Bronchial epithelial cell (primary cell): ENCODE measurements at regions not wholly inside any gene's neighbourhood (a gene's known extent, or its start where the extent isn't known, plus 50 kb on each side); places are given as distances from the start of the nearest gene placed in this dataset.
"Not testable (repeated sequence)": the region's sequence is repeated elsewhere in the genome, so short reads cannot be mapped to it uniquely, and the experiment has no call there.

Experiments used
- DNase-seq: peaks from one replicate; pipeline ENCODE4 v3.0.0-alpha.2; 2010; ENCODE audit warnings: low read depth
- FAIRE-seq: peaks from 2 replicates; lab custom pipeline; 2011; peaks lifted over from hg19 to GRCh38; lab: Jason Lieb, UNC
- H3K27me3 ChIP-seq: 2 replicates; pipeline ENCODE4 v1.5.1; 2011; ENCODE audit warnings: low read length; ENCODE audit not compliant: control insufficient read depth, insufficient read depth
- H3K36me3 ChIP-seq: 2 replicates; pipeline ENCODE4 v1.5.1; 2011; ENCODE audit warnings: low read length; ENCODE audit not compliant: control insufficient read depth, insufficient read depth
- H3K4me3 ChIP-seq: 2 replicates; pipeline ENCODE4 v1.5.1; 2011; ENCODE audit warnings: mild to moderate bottlenecking, low read depth, low read length, control low read depth
- CTCF ChIP-seq: IDR thresholded peaks from 2 replicates; pipeline ENCODE4 v1.5.1; 2011; ENCODE audit warnings: mild to moderate bottlenecking, moderate library complexity, low read length, control low read depth, inconsistent platforms; ENCODE audit not compliant: insufficient read depth, severe bottlenecking

GRCh38 chr12:59118356-59118755 is 198.1 kb upstream of the LRIG3 start:
- DNase-seq (peak; percentile 7), FAIRE-seq (no peak)
- Histone ChIP-seq H3K36me3 (no peaks in the 10 kb centered on the region), H3K4me3 (no peak overlapping the region), H3K27me3 (no peaks in the 10 kb centered on the region)
- no peak for TF ChIP-seq CTCF

GRCh38 chr12:59115995-59116394 is 195.7 kb upstream of the LRIG3 start:
- Histone ChIP-seq H3K4me3 (no peak overlapping the region), H3K36me3 (no peaks in the 10 kb centered on the region), H3K27me3 (no peaks in the 10 kb centered on the region)
- DNase-seq (no peak), FAIRE-seq (no peak)
- TF ChIP-seq CTCF, result no peak

GRCh38 chr12:59115526-59115925 is 195.2 kb upstream of the LRIG3 start:
- no peak for FAIRE-seq
- H3K4me3 ChIP-seq, result no peak overlapping the region
- DNase-seq, result no peak
- no peaks in the 10 kb centered on the region for H3K27me3 ChIP-seq
- no peak for TF ChIP-seq CTCF
- no peaks in the 10 kb centered on the region for H3K36me3 ChIP-seq

- peak; percentile 84 for TF ChIP-seq CTCF
- Histone ChIP-seq H3K4me3 (no peak overlapping the region), H3K36me3 (no peaks in the 10 kb centered on the region), H3K27me3 (no peaks in the 10 kb centered on the region)
- no peak for FAIRE-seq
- DNase-seq, result peak; percentile 68
Observed at GRCh38 chr12:59113831-59114615, 193.7 kb upstream of the LRIG3 start.

GRCh38 chr12:59111851-59112250 is 191.5 kb upstream of the LRIG3 start:
- no peak for DNase-seq
- H3K27me3 ChIP-seq, result no peaks in the 10 kb centered on the region
- no peak for FAIRE-seq
- TF ChIP-seq CTCF, result no peak
- no peak overlapping the region for H3K4me3 ChIP-seq
- no peaks in the 10 kb centered on the region for H3K36me3 ChIP-seq

GRCh38 chr12:59108516-59108915 is 188.2 kb upstream of the LRIG3 start:
- not testable (repeated sequence) for DNase-seq, H3K4me3 ChIP-seq, FAIRE-seq, H3K36me3 ChIP-seq, H3K27me3 ChIP-seq
